GM18861 (cell line): ENCODE measurements at regions not wholly inside any gene's neighbourhood (a gene's known extent, or its start where the extent isn't known, plus 50 kb on each side); places are given as distances from the start of the nearest gene placed in this dataset.

Experiments used
- ATAC-seq: cut with Tn5 transposase; IDR thresholded peaks from one replicate; pipeline ENCODE4 v1.9.1; 2021; ENCODE audit not compliant: unreplicated experiment

DNA sequence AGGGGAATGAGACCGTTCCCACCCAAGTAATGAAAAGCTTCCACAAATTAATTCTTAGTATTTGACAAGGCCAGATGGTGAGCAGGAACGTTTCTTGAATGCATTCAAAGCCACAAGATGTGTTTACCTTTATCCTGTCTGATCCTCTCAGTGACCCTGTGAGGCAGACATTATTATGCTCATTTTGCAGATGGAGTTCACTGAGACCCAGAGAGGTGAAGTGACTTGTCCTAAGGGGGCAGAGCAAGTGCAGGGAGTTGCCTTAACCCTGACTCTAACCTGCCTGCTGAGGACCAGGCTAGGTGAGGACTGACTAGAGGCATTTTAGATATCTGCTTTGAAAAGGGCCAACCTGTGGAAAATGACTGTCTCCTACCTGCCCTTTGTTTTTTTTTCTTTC lies 156.7 kb downstream of the HAPSTR1 start:
- ATAC-seq = no peak

GRCh38 chr16:9249534-9249933 lies 158.1 kb downstream of the HAPSTR1 start:
- no peak for ATAC-seq

DNA sequence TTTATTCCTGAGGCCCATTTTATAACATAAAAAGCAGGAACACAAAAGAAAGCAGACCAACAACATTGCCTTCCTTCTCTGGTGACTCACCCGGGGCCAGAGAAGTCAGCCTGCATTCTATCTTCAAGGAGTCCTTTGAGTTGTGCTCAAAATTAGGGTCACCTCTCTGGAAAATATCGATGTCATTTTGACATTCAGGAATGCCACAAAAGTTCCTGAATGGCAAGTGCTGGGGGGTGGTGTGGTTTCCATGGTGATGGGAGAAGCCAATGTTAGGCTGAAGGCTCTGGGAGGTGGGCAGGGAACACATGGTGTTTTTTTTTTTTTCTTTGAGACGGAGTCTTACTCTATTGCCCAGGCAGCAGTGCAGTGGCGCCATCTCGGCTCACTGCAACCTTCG lies 159.6 kb downstream of the HAPSTR1 start:
- ATAC-seq = no peak

GRCh38 chr16:9254863-9255262 lies 163.4 kb downstream of the HAPSTR1 start:
- no peak for ATAC-seq

DNA sequence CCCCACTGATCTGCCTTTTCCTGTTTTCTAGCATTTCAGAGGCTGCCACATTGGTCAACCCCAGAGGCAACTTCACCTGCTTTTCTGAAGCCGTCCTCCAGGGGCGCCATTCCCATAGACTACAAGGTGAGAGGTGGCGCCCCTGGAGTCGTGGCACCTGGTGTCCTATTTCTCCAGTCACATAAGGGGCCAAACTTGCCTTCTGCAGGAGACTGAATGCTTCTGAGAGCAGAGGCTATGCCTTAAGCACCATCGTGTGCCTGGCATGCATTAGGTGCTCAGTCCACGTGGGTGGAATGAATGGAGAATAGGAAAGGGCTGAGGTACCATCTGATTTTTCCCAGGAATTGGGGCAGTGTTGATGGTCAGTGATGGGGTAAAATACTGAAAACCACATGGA lies 164.8 kb downstream of the HAPSTR1 start:
- no peak for ATAC-seq

DNA sequence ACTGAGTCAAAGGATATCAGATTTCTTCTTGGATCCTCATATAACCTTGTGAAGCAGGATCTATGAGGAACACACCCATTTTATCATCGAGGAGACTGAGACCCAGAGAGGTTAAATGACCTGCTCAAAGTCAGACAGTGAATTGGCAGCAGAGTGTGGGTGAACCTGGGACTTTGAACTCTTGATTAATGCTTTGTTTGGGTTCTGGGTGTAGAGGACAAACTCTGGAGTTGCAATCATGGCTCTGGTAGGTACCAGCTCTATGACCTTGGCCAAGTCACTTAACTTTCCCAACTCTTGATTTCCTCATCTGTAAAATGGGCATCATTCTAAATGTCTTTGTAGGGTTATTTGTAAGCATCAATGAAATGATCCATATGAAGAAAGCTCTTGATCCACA lies 166.4 kb downstream of the HAPSTR1 start:
- ATAC-seq = no peak

DNA sequence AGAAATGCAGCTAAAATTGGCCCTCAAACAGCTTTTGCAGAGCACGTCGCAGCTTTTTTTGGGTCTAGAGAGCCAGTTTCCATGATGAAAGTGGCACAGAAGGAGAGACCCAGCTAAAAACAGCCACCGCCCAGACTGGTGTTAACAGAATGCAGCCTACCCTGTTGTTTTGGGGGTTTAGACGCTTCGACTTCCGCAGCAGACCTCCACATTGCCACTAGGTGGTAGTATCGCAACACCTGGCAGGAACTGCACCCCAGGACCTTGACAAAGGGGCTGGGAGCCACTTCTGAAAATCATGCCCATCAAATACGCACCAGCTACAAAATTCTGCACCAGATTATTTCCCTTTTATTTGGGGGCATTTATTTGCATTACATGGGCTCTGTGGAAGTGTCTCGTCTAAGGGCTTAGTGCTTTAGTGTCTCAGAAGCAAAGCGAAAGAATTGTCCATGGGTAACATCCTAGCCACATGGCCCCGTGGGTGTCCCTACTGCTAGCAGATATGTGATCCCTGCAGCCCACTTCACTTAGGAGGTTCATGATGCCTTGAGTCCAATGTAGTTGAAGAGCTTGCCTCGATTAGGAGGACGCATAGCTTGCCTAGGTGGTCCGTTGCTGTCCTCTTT lies 167.1 kb downstream of the HAPSTR1 start:
- ATAC-seq = no peak

GRCh38 chr16:9259914-9260608 lies 168.6 kb downstream of the HAPSTR1 start:
- ATAC-seq = no peak

DNA sequence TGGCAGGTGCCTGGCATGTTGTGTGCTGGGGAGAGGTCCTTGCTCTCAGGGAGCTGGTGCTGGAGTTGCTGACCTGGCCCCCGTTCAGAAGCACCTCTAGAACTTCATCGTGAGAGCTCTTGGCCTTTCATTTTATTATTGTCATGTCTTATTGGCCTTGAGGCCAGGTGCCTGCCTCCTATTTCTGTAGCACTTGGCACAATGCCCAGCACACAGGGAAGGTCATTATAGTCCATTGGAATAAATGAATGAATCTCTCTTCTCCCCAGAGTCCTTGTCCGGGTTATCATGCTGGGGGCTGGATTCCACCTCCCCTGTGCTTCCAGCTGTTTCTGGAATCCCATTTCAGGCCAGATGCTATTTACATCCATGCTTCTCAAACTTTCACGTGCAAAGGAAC lies 169.2 kb downstream of the HAPSTR1 start:
- ATAC-seq = no peak

DNA sequence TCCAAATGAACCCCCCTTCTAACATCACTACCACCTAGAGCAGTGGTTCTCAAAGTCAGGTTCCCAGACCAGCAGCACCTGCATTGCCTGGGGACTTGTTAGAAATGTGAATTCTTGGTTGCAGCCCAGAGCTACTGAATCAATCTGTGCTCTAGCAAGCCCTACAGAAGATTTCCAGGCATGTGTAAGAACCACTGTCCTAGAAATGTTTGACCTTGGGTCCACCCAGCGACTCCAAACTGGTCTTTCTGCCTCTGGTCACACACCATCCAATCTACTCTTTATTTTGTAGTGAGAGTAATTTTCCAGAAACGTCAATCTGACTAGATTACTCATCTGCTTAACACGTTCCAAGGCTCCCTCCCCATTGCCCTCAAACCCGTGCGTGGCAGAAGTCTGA lies 169.9 kb downstream of the HAPSTR1 start:
- ATAC-seq = no peak

- no peak for ATAC-seq
Measured at GRCh38 chr16:9262941-9263715, 171.7 kb downstream of the HAPSTR1 start.

DNA sequence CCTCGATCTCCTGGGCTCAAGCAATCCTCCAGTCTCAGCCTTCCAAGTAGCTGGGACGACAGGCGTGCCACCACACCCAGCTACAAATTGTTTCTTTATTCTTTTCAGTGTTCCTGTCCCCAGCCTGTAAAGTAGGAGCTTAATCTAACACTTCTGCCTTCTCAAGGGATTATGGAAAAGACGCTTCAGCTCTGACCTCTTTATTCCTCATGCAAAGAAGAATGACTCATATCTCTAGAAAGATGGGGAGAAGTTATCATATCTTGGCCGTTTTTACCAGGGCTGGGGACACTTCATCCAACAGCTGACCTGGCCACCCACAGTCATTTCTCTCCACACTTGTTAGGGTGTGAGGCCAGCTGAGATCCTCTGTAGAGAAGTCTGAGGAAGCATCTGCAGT lies 172.6 kb downstream of the HAPSTR1 start:
- no peak for ATAC-seq

- no peak for ATAC-seq
Measured at GRCh38 chr16:9268446-9268845, 177.0 kb downstream of the HAPSTR1 start.

- ATAC-seq = no peak
Measured at GRCh38 chr16:9270424-9270823, 179.0 kb downstream of the HAPSTR1 start.

- ATAC-seq = no peak
Measured at GRCh38 chr16:9270941-9271340, 179.5 kb downstream of the HAPSTR1 start.

DNA sequence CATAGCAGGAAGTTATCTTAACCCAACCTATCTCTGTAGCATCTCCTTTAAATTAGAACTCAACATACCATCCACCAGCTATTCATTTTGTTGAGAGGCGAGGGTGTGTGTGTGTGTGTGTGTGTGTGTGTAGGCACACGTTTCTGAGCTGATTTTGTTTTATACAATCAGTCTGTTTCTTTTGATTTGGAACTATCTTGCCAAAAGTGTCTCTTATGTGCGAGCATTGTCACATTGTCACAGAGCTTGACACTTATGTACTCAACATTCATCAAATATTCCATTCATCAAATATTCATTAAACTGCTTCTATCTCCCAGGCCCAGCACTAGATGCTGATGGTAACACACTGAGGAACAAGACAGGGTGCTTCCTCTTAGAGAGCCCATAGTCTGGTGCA lies 180.4 kb downstream of the HAPSTR1 start:
- no peak for ATAC-seq

GRCh38 chr16:9275377-9275776 lies 183.9 kb downstream of the HAPSTR1 start:
- no peak for ATAC-seq

DNA sequence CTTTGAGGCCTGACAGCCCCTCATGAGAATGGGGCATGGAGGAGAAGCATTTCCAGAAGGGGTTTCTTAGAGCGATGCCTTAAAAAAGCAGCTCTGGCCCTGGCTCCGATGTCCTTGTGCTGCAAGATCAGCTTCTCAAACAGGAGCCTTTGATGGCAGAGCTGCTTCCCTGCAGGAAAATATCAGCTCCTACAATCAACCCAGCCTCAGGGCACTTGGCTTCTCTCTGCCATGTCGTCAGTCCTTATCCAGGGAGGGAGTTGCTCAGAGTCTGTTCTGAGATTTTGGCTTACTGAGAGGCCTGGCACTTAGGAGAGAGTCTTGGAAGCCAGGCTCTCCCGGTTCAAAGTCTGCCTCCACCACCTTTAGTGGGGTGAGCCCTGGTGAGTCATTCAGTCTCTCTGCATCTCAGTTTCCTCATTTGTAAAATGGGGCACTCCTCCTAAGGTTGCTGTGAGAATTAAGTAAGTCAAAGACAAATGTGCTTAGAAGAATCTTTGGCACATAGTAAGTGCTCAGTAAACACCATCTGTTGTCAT lies 184.4 kb downstream of the HAPSTR1 start:
- no peak for ATAC-seq

- no peak for ATAC-seq
Measured at GRCh38 chr16:9279291-9280068, 188.0 kb downstream of the HAPSTR1 start.

- no peak for ATAC-seq
Measured at GRCh38 chr16:9280069-9280466, 188.6 kb downstream of the HAPSTR1 start.

DNA sequence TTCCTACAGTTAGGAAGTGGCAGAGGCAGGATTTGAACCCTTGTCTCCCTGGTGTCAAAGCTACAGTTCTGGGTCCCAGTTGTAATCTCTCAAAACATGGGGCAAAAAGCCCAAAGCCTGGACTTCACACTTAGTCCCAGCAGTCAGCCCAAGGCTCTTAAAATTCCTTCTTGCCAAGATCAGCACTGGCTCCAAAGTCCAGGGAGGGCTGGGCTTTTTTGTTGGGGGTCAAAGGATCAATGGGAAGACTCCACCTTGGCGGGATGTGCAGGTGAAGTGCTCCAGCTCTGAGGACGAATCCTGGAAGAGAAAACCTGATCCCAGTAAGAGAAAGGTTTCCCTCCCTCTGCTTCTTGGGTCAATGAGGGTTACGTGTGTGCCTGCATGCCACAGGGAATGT lies 195.5 kb downstream of the HAPSTR1 start:
- no peak for ATAC-seq
